ENCODE measurements at regions not wholly inside any gene's neighbourhood (a gene's known extent, or its start where the extent isn't known, plus 50 kb on each side); places are given as distances from the start of the nearest gene placed in this dataset.

DNA sequence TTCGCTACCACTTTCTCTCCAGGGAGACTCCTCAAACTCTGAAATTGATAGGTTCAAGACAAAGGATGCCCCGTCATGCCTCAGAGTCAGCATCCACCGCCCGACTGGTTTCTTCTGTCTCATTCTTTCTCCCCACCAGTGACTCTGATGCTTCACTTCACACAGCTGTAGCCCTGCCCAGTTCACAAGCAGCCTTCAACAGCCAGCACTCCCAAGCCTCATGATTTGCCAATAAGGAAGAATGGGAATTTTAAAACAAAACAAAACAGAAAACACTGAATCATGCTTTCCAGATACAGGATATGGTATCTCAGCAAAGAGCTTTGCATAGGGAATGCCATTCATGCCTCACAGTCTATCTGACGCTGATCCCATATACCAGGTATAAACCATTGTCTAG is 371.2 kb upstream of the RORB start:
- TF ChIP-seq, protein P1, sequence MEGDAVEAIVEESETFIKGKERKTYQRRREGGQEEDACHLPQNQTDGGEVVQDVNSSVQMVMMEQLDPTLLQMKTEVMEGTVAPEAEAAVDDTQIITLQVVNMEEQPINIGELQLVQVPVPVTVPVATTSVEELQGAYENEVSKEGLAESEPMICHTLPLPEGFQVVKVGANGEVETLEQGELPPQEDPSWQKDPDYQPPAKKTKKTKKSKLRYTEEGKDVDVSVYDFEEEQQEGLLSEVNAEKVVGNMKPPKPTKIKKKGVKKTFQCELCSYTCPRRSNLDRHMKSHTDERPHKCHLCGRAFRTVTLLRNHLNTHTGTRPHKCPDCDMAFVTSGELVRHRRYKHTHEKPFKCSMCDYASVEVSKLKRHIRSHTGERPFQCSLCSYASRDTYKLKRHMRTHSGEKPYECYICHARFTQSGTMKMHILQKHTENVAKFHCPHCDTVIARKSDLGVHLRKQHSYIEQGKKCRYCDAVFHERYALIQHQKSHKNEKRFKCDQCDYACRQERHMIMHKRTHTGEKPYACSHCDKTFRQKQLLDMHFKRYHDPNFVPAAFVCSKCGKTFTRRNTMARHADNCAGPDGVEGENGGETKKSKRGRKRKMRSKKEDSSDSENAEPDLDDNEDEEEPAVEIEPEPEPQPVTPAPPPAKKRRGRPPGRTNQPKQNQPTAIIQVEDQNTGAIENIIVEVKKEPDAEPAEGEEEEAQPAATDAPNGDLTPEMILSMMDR (IDR thresholded peaks at IDR 0.05): no peak
- no peak for TF ChIP-seq EZH2phosphoT487 (IDR thresholded peaks at IDR 0.05)
